Prostate gland (tissue), 2 donors: ENCODE measurements at regions not wholly inside any gene's neighbourhood (a gene's known extent, or its start where the extent isn't known, plus 50 kb on each side); places are given as distances from the start of the nearest gene placed in this dataset.
A peak's percentile ranks its signal among the peaks of the same experiment; 100 is the strongest.

Experiments used
- DNase-seq: peaks from one replicate; pipeline ENCODE4 v3.0.0-alpha.2; 2019; ENCODE audit warnings: low spot score
- H3K27ac ChIP-seq, 2 donors: fragments of 200-600 bp; sonication (generic); 2 replicates each; pipeline ENCODE4 v1.5.1; 2017 to 2019
- H3K27me3 ChIP-seq: fragments of 200-600 bp; sonication (generic); replicated peaks from 2 replicates; pipeline ENCODE4 v1.5.1; 2019; ENCODE audit not compliant: insufficient read depth
- H3K36me3 ChIP-seq, 2 donors: fragments of 200-600 bp; sonication (generic); 1 replicate in 1 of 2; 2 replicates in 1 of 2; pipeline versions ENCODE4 v1.5.1 to v1.8.1; 2017 to 2019
- H3K4me1 ChIP-seq: fragments of 200-600 bp; sonication (generic); replicated peaks from 2 replicates; pipeline ENCODE4 v1.5.1; 2019
- H3K4me3 ChIP-seq, 2 donors: fragments of 200-600 bp; sonication (generic); 2 replicates each; pipeline ENCODE4 v1.5.1; 2017 to 2019
- H3K9me3 ChIP-seq: fragments of 200-600 bp; sonication (generic); 2 replicates; pipeline ENCODE4 v1.5.1; 2017
- CTCF ChIP-seq, 4 experiments: fragments of 200-600 bp in 2 of 4; fragments of 450-650 bp in 2 of 4; sonication (generic) in 2 of 4; IDR thresholded peaks; 1 replicate in 3 of 4; 2 replicates in 1 of 4; pipeline ENCODE4 v1.5.1; 2016 to 2019; ENCODE audit warnings: antibody characterized with exemption in 4 of 4, mild to moderate bottlenecking in 2 of 4, moderate library complexity in 2 of 4
- POLR2A ChIP-seq: fragments of 450-650 bp; IDR thresholded peaks from one replicate; pipeline ENCODE4 v1.6.1; 2016; ENCODE audit warnings: antibody characterized with exemption, mild to moderate bottlenecking
- POLR2AphosphoS5 ChIP-seq: sonication (generic); formaldehyde crosslinking; IDR thresholded peaks from one replicate; pipeline ENCODE4 v1.6.1; 2017; ENCODE audit warnings: antibody characterized with exemption
- WGBS: methylation state at CpG from one replicate; pipeline ENCODE4 v1.1.5; 2018; 5-methylcytosine and 5-hydroxymethylcytosine counted together
- intact Hi-C: fragments of 100-400 bp; cut with DNase I; formaldehyde crosslinking; loops from one replicate; pipeline ENCODE4 v1.14.2; 2022

DNA sequence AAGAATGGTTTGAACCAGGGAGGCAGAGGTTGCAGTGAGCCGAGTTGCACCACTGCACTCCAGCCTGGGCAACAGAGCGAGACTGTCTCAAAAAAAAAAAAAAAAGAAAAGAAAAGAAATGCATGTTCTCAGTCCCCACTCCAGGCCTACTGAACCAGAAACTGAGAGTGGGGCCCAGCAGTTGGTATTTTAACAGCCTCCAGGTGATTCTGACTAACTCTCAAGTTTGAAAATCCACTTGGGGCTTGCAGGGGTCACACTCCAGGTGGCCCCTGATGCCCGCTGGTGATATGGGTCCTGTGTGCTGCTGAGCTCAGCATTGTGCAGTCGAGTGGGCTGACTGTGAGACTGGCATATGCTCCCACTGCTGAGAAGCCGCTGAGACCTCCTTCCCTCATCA lies 133.7 kb upstream of the C2CD4B start:
- DNase-seq, result no peak
- Histone ChIP-seq H3K4me1 (no peaks in the 10 kb centered on the region), H3K27ac (no peak overlapping the region), H3K36me3 (no peaks in the 10 kb centered on the region), H3K4me3 (no peak overlapping the region), H3K27me3 (no peaks in the 10 kb centered on the region), H3K9me3 (no peaks in the 10 kb centered on the region)
- no peak for TF ChIP-seq CTCF (IDR thresholded peaks at IDR 0.05)
- no peak for TF ChIP-seq POLR2A
- no peak for TF ChIP-seq POLR2AphosphoS5
- intact Hi-C loops, result no loop called here
- WGBS, result 94% methylated on average over 5 of the region's 5 CpGs

DNA sequence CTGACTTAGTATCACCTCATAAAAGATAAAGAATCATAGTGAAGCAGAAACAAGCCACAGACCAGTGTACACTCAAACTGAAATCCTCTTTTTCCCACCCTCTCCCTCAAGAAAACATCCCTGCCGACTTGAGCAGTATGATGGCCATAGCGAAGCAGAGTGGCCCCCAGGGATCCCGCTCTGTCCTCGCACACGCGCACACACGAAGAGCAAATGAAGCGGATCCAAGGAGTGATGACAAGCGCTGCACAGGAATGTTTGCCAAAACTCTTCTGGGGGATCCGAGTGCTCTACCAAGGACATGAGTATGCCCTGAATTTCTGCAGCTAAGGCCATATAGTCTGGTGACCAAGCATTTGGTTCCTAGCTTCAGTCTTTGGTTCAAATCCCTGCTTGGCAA lies 134.5 kb upstream of the C2CD4B start:
- Histone ChIP-seq H3K36me3 (no peaks in the 10 kb centered on the region), H3K27ac (no peak overlapping the region), H3K4me1 (no peaks in the 10 kb centered on the region), H3K4me3 (no peak overlapping the region), H3K9me3 (no peaks in the 10 kb centered on the region), H3K27me3 (no peaks in the 10 kb centered on the region)
- intact Hi-C loops, result no loop called here
- WGBS, result 93% methylated on average over 10 of the region's 10 CpGs
- TF ChIP-seq POLR2AphosphoS5, result no peak
- no peak for TF ChIP-seq POLR2A
- TF ChIP-seq CTCF (IDR thresholded peaks at IDR 0.05), result no peak
- no peak for DNase-seq

DNA sequence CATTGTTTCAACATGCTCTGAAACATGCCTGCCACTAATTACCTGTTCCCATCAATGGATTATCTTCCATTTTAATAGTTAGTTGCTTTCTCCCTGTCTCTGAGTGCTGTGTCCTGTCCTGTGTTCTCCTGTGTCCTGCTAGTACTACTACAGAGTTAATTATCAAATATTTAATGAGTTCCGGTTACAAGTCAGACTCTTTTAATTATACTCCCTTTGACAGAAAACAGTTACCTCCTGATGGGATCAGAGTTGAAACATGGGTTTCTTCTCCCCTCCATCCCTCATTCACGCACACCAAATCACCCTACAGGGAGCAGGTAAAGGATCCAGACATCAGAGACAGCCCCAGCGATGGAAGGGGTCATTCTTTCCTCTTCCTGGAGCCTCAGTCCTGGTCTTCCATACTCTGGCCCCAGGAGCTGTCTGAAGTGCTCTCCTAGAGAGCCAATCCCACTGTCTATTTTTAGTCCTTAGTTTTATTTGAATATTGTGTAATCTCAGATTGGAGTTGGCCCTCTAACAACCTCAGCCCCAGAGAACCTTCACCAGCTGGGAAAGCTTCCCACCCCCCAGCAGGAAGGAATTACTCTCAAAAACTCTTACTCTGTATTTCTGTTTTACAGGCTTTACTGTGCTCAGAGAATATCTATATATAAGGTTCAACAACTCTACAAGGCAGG lies 137.0 kb upstream of the C2CD4B start:
- Histone ChIP-seq H3K9me3 (no peaks in the 10 kb centered on the region), H3K36me3 (no peaks in the 10 kb centered on the region), H3K4me1 (no peaks in the 10 kb centered on the region), H3K4me3 (no peak overlapping the region), H3K27ac (no peak overlapping the region), H3K27me3 (no peaks in the 10 kb centered on the region)
- 49% methylated on average over 3 of the region's 3 CpGs for WGBS
- no peak for DNase-seq
- intact Hi-C loops, result no loop called here
- TF ChIP-seq CTCF (IDR thresholded peaks at IDR 0.05) (no peak), POLR2A (no peak), POLR2AphosphoS5 (no peak)

- Histone ChIP-seq H3K4me1 (no peaks in the 10 kb centered on the region), H3K27ac (no peak overlapping the region), H3K4me3 (no peak overlapping the region), H3K9me3 (no peaks in the 10 kb centered on the region), H3K36me3 (no peaks in the 10 kb centered on the region), H3K27me3 (no peaks in the 10 kb centered on the region)
- intact Hi-C loops, result no loop called here
- 31% methylated on average over 9 of the region's 9 CpGs for WGBS
- TF ChIP-seq POLR2AphosphoS5 (no peak), CTCF (IDR thresholded peaks at IDR 0.05) (peak in 3 of 4 experiments; percentile 37 to 65 (median 65)), POLR2A (no peak)
- peak; percentile 46 for DNase-seq
Observed at GRCh38 chr15:62306851-62307504, 141.9 kb upstream of the C2CD4B start.

- no peak overlapping the region for H3K4me3 ChIP-seq
- H3K27ac ChIP-seq, result no peak overlapping the region
- 55% methylated on average over 2 of the region's 2 CpGs for WGBS
- no peak for DNase-seq
- no peaks in the 10 kb centered on the region for H3K4me1 ChIP-seq
- H3K27me3 ChIP-seq, result no peaks in the 10 kb centered on the region
- intact Hi-C loops, result no loop called here
- TF ChIP-seq CTCF (IDR thresholded peaks at IDR 0.05) (no peak), POLR2AphosphoS5 (no peak), POLR2A (no peak)
- H3K9me3 ChIP-seq, result no peaks in the 10 kb centered on the region
- no peaks in the 10 kb centered on the region for H3K36me3 ChIP-seq
Observed at GRCh38 chr15:62307551-62307950, 142.5 kb upstream of the C2CD4B start.
